ENCODE measurements at regions not wholly inside any gene's neighbourhood (a gene's known extent, or its start where the extent isn't known, plus 50 kb on each side); places are given as distances from the start of the nearest gene placed in this dataset.
A peak's percentile ranks its signal among the peaks of the same experiment; 100 is the strongest.
"Not testable (repeated sequence)": the region's sequence is repeated elsewhere in the genome, so short reads cannot be mapped to it uniquely, and the experiment has no call there.

DNA sequence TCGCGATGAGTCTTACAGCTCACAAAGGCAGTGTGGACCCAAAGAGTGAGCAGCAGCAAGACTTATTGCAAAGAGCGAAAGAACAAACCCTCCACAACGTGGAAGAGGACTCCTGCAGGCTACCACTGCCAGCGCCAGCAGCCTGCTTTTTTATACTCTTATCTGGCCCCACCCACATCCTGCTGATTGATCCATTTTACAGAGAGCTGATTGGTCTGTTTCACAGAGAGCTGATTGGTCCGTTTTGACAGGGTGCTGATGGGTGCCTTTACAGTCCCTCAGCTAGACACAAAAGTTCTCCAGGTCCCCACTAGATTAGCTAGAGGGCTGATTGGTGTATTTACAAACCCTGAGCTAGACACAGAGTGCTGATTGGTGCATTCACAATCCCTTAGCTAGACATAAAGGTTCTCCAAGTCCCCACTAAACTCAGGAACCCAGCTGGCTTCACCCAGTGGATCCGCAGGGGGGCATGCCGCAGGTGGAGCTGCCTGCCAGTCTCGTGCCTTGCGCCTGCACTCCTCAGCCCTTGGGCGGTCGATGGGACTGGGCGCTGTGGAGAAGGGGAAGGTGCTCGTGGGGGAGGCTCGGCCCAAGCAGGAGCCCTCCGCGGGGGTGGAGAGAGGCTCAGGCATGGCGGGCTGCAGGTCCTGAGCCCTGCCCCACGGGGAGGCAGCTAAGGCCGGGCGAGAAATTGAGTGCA lies 75.7 kb downstream of the QDPR start:
- not testable (repeated sequence) for H3K27ac Mint-ChIP-seq; H3K4me1 Mint-ChIP-seq; H3K9me3 Mint-ChIP-seq; H3K4me3 Mint-ChIP-seq; H3K36me3 Mint-ChIP-seq (ENCODE audit: low read depth); ATAC-seq (replicated peaks); H3K27me3 Mint-ChIP-seq

DNA sequence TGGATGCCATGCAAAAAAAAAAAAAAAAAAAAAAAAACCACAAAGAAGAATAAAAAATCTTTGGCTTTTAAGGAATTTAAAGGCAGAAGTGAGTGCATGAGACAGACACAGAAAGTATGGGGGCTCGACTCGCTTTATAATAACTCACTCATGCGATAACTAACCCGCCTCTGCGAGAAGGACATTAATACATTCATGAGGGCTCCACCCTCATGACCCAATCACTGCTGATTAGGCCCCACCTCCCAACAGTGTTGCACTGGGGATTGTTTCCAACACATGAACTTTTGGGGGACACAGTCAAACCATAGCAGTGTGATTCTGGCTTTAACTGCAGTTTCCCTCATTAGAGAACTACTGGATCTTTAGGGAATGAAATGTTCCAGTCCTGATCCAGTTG lies 78.1 kb downstream of the QDPR start:
- no peaks in the 10 kb centered on the region for H3K36me3 Mint-ChIP-seq (ENCODE audit: low read depth)
- no peaks in the 10 kb centered on the region for H3K4me1 Mint-ChIP-seq
- H3K27ac Mint-ChIP-seq, result no peak overlapping the region
- peaks cover 3% of the 10 kb centered on the region for H3K27me3 Mint-ChIP-seq
- no peak overlapping the region for H3K4me3 Mint-ChIP-seq
- no peak for ATAC-seq (replicated peaks)
- H3K9me3 Mint-ChIP-seq, result no peaks in the 10 kb centered on the region

DNA sequence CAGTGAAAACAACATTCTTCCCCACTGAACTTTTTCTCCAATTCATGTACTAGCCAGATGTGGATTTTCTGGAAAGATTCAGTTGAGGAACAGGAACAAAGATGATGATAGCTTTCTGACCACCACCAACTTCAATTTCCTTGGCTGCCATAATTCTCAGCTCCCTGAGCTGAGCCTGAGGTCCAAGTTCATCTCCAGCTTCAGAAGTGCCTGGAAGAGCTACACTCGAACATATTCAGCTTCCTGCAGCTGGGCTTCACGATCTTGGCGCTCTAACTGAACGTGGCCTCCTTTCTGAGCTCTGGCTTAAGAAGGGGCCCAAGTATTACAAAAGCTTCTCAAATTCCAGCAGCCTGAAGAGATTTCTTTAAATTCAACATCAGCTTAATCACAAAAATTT lies 83.9 kb downstream of the QDPR start:
- ATAC-seq (replicated peaks), result no peak
- Mint-ChIP-seq H3K27ac (no peak overlapping the region), H3K36me3 (ENCODE audit: low read depth) (no peaks in the 10 kb centered on the region), H3K4me1 (no peaks in the 10 kb centered on the region), H3K4me3 (no peak overlapping the region), H3K9me3 (no peaks in the 10 kb centered on the region), H3K27me3 (no peaks in the 10 kb centered on the region)

DNA sequence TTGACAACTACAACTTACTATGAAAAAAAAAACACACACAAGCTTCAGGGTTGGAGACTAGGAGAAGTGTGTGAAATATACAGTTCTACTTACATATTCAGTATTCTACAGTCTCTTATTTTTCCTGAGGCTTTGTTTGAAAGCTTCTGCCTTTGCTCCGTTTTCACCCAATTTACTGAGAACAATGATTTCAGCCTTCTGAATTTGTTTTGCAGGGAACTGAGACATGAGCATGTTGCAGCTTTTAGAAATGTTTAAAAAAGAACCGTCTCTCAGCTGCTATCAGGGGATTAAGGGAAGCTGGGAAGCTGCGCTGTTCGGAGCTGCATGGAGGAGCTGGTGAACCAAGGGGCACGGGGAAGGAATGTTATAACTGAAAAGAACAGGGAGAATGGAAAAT lies 85.7 kb downstream of the QDPR start:
- H3K4me3 Mint-ChIP-seq, result no peak overlapping the region
- H3K27ac Mint-ChIP-seq, result no peak overlapping the region
- no peaks in the 10 kb centered on the region for H3K36me3 Mint-ChIP-seq (ENCODE audit: low read depth)
- no peaks in the 10 kb centered on the region for H3K9me3 Mint-ChIP-seq
- H3K4me1 Mint-ChIP-seq, result no peaks in the 10 kb centered on the region
- H3K27me3 Mint-ChIP-seq, result no peaks in the 10 kb centered on the region
- no peak for ATAC-seq (replicated peaks)

DNA sequence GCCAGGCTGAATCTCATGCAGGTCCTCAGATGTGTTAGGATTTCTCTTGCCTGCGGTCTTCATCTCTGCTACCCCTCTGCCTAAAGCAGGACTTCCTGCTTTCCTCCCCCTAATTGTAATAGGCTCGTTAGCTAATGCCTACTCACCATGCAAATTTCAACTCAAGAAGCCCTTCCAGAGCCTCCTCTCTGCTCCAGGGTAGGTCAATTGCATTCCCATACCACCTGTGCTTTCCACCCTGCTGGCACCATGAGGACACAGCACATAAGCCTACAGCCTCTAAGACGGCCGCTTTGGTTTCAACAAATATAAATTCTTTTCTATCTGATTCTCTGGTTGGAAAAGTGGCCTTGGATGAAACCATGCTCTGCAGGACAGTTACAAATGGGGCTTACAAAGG lies 93.9 kb downstream of the QDPR start:
- Mint-ChIP-seq H3K27ac (no peak overlapping the region), H3K4me1 (no peaks in the 10 kb centered on the region), H3K36me3 (ENCODE audit: low read depth) (no peaks in the 10 kb centered on the region), H3K4me3 (no peak overlapping the region), H3K27me3 (peaks cover 15% of the 10 kb centered on the region), H3K9me3 (no peaks in the 10 kb centered on the region)
- no peak for ATAC-seq (replicated peaks)

DNA sequence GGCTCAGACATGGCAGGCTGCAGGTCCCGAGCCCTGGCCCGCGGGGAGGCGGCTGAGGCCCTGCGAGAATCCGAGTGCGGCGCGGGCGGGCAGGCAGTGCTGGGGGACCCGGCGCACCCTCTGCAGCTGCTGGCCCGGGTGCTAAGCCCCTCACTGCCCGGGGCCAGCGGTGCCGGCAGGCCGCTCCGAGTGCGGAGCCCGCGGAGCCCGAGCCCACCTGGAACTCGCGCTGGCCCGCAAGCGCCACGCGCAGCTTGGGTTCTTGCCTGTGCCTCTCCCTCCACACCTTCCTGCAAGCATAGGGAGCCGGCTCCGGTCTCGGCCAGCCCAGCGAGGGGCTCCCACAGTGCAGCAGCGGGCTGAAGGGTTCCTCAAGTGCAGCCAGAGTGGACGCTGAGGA lies 97.5 kb downstream of the QDPR start:
- H3K4me1 Mint-ChIP-seq, result no peaks in the 10 kb centered on the region
- H3K9me3 Mint-ChIP-seq, result no peaks in the 10 kb centered on the region
- H3K4me3 Mint-ChIP-seq, result no peak overlapping the region
- no peak overlapping the region for H3K27ac Mint-ChIP-seq
- no peak for ATAC-seq (replicated peaks)
- no peaks in the 10 kb centered on the region for H3K36me3 Mint-ChIP-seq (ENCODE audit: low read depth)
- peaks cover 11% of the 10 kb centered on the region for H3K27me3 Mint-ChIP-seq

DNA sequence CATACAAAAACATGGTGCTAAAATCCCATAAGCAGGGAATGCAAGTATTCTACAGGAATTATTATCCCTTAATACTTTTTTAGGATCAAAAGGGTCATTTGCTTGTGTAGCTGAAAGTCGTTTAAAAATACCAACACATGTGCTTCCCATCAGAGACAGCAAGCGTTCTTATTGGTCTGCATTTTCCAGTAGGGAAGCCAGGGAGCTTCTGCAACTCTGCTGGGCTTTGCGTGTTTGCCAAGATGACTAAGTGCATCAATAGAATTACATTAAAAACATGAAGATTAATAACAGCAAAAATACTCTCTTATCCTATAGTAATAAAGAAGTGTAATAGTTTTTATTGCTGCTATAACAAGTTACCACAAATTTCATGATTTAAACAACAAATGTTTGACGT lies 111.2 kb downstream of the QDPR start:
- no peaks in the 10 kb centered on the region for H3K4me1 Mint-ChIP-seq

DNA sequence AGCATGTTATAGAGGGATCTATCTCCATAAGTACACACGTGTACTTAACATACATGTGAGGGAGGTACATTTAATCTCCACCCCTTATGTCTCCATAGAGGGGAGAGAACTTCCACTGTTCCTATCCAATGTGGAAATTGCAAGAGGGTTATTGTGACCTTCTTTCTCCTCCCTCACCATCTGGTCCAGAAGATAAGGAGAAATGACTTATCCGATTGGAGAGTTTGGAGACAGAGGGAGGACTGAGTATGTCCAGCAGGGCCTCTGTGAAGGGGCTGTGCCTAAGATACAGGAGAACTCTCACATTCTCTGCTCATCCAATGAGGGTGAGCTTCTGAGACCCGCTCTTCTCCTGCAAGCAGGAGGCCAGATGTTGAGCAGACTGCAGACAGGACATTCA lies 113.1 kb downstream of the QDPR start:
- no peak for ATAC-seq (replicated peaks)
- Mint-ChIP-seq H3K36me3 (ENCODE audit: low read depth) (no peaks in the 10 kb centered on the region), H3K4me3 (no peak overlapping the region), H3K4me1 (no peaks in the 10 kb centered on the region), H3K27ac (no peak overlapping the region), H3K27me3 (peaks cover 4% of the 10 kb centered on the region), H3K9me3 (no peaks in the 10 kb centered on the region)

More for the DNA sequence above, 111.2 kb downstream of the QDPR start:
- Mint-ChIP-seq H3K4me3 (no peak overlapping the region), H3K27me3 (peaks cover 9% of the 10 kb centered on the region), H3K36me3 (ENCODE audit: low read depth) (no peaks in the 10 kb centered on the region), H3K9me3 (no peaks in the 10 kb centered on the region), H3K27ac (no peak overlapping the region)
- ATAC-seq (replicated peaks), result no peak

DNA sequence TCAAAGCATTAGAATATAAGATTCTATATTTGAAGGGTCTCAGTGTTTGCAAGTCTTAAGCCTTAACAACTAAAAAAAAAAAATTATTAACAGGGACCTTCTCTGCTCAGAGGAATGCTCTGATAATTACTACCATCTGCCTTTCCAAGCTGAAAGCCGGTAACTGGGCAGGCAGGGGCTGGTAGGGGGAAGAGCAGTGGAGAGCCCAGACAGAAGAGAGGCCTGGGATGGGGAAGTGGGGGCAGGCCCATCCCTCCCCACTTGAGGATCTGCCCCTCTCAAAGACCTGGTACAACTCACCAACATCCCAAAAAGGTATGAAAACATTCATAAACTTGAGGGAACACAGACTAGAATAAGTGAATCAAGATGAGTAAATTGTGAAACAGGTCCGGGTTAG lies 113.9 kb downstream of the QDPR start:
- H3K9me3 Mint-ChIP-seq, result no peaks in the 10 kb centered on the region
- ATAC-seq (replicated peaks), result no peak
- no peaks in the 10 kb centered on the region for H3K36me3 Mint-ChIP-seq (ENCODE audit: low read depth)
- no peaks in the 10 kb centered on the region for H3K4me1 Mint-ChIP-seq
- H3K27me3 Mint-ChIP-seq, result peaks cover 4% of the 10 kb centered on the region
- H3K4me3 Mint-ChIP-seq, result no peak overlapping the region
- H3K27ac Mint-ChIP-seq, result no peak overlapping the region

DNA sequence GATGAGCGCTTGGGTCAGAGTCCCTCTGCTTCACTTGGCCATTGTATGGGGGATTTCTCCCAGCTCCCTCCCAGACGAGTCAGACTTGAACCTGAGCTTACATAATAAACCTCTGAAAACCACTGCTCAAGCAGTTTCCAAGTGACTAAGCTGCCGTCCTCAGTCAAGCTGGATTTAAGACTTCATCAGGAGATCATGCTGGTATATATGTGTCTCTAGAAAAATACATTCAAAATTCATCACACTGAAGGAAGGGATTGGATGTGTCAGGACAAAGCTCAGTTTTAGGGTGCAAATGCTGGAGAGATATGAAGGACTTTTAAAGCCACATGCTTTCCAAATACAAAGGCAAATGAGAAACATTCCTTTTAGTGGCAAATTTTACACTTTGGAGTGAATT lies 114.3 kb downstream of the QDPR start:
- no peaks in the 10 kb centered on the region for H3K4me1 Mint-ChIP-seq
- no peak overlapping the region for H3K27ac Mint-ChIP-seq
- no peaks in the 10 kb centered on the region for H3K36me3 Mint-ChIP-seq (ENCODE audit: low read depth)
- H3K27me3 Mint-ChIP-seq, result peaks cover 4% of the 10 kb centered on the region
- H3K4me3 Mint-ChIP-seq, result no peak overlapping the region
- no peaks in the 10 kb centered on the region for H3K9me3 Mint-ChIP-seq
- ATAC-seq (replicated peaks), result no peak

DNA sequence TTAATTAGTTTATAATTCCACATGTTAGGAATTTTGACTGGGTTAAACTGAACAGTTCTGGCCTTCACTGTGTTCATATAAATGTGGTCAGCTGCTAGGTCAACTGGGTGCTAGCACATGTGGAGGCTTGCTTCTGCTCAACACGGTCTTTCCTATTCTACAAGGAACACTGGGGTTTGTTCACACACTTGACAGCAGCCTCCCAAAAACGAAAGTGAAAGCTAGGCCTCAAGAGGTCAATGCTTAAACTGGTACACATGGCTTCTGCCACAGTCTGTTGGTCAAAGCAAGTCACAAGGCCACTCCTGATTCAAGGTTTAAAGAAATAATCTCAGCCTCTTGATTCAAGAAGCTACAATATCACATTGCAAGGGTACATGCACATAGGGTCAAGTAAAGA lies 126.5 kb downstream of the QDPR start:
- H3K27ac Mint-ChIP-seq, result peak overlapping the region; percentile 68
- ATAC-seq (replicated peaks), result peak; percentile 78
- H3K4me3 Mint-ChIP-seq, result peak overlapping the region; percentile 69
- H3K36me3 Mint-ChIP-seq (ENCODE audit: low read depth), result no peaks in the 10 kb centered on the region
- H3K9me3 Mint-ChIP-seq, result no peaks in the 10 kb centered on the region
- no peaks in the 10 kb centered on the region for H3K27me3 Mint-ChIP-seq
- H3K4me1 Mint-ChIP-seq, result peaks cover 14% of the 10 kb centered on the region

DNA sequence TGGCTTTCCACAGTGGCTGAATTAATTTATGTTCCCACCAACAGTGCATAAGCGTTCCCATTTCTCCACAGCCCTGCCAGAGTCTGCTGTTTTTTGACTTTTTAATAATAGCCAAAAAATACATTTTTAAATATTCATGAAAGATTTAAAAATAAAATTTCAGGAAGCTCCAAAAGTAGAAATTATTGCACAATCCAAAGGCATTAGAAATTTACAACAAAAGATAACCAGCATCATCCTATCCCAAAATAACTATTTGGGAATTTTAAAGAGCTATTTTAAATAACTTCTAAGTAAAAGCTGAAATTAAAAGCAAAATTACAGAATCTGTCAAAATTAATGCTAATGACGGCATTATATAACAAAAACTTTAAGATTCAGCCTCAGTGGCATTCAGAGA lies 131.5 kb downstream of the QDPR start:
- Mint-ChIP-seq H3K9me3 (no peaks in the 10 kb centered on the region), H3K27ac (no peak overlapping the region), H3K27me3 (no peaks in the 10 kb centered on the region), H3K4me1 (peaks cover 5% of the 10 kb centered on the region), H3K4me3 (no peak overlapping the region), H3K36me3 (ENCODE audit: low read depth) (no peaks in the 10 kb centered on the region)
- no peak for ATAC-seq (replicated peaks)

DNA sequence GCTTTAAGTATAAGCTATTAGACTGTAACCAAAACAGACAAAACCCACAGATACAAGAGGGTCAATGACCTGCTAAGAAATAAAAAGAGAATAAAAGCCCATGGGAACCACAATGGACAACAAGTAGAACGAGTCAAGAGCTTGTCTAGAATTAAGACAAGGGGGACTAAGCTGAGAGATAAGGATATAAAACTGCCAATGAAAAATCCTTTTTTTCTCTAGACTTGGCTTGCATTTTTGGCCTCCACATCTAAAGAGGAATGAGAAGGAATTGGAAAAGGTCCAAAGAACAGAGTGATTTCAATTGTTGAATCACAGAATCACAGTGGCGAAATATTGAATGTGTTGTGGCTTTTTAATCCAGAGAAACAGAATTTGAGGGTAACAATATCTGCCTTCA lies 135.7 kb downstream of the QDPR start:
- no peaks in the 10 kb centered on the region for H3K4me1 Mint-ChIP-seq
- H3K4me3 Mint-ChIP-seq, result no peak overlapping the region
- ATAC-seq (replicated peaks), result no peak
- no peaks in the 10 kb centered on the region for H3K27me3 Mint-ChIP-seq
- no peak overlapping the region for H3K27ac Mint-ChIP-seq
- H3K9me3 Mint-ChIP-seq, result no peaks in the 10 kb centered on the region
- no peaks in the 10 kb centered on the region for H3K36me3 Mint-ChIP-seq (ENCODE audit: low read depth)

DNA sequence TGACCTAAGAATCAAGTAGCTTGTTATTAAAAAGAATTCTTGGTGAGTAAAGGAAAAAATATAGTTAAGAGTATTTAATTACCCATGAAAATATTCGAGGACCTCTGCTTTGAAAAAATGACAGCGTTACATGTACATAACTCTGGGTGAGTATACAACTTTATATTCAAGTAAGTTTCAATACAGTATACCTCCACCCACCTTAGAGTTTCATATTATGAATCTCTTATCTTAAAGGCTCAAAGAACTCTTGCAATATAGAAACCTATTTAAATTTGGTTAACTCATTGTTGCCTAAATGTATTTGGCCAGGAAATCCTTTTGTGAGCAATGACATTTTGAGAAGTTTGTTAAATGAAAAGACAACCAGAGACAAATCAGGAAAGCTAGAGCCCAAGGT lies 138.2 kb downstream of the QDPR start:
- ATAC-seq (replicated peaks), result peak; percentile 29
- no peak overlapping the region for H3K27ac Mint-ChIP-seq
- no peak overlapping the region for H3K4me3 Mint-ChIP-seq
- no peaks in the 10 kb centered on the region for H3K9me3 Mint-ChIP-seq
- H3K36me3 Mint-ChIP-seq (ENCODE audit: low read depth), result no peaks in the 10 kb centered on the region
- no peaks in the 10 kb centered on the region for H3K27me3 Mint-ChIP-seq
- no peaks in the 10 kb centered on the region for H3K4me1 Mint-ChIP-seq

DNA sequence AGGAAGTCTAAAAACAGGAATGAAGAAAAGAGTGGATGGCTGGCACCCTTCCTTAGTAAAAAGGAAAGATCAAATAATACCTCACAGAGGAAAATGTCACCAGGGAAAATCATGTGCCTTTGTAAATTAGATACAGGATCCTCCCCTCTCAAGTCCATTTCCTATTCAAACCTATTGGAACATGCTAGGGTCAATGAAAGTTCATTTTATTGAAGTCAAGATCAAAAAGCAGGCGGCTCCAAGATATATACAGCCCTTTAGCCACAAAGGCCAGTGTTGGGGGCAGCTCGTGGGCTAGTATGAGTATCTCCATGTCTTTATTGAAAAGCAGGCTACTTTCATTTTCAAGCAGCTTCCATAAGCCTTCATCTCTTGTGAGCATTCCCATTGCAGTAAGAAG lies 141.1 kb downstream of the QDPR start:
- ATAC-seq (replicated peaks), result no peak
- no peaks in the 10 kb centered on the region for H3K9me3 Mint-ChIP-seq
- no peak overlapping the region for H3K27ac Mint-ChIP-seq
- no peak overlapping the region for H3K4me3 Mint-ChIP-seq
- no peaks in the 10 kb centered on the region for H3K27me3 Mint-ChIP-seq
- H3K36me3 Mint-ChIP-seq (ENCODE audit: low read depth), result no peaks in the 10 kb centered on the region
- H3K4me1 Mint-ChIP-seq, result no peaks in the 10 kb centered on the region

DNA sequence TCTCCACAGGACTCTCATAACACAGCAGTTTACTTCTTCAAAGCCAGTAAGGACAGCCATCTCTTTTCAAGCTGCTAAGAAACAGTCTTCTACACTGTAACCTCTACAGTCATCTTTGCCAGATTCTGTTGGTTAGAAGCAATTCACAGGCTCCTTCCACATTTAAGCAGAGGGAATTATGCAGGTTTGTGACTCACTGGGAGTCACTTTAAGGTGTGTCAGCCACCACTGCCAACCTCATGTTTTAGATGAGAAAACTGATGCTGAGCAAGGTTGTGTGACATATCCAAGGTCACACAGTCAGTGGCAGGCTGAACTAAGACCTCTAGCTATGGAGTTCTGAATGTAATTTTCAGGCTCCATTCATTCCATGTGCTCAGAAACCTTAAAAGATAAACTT lies 143.5 kb downstream of the QDPR start:
- ATAC-seq (replicated peaks), result peak; percentile 18
- H3K36me3 Mint-ChIP-seq (ENCODE audit: low read depth), result no peaks in the 10 kb centered on the region
- H3K4me3 Mint-ChIP-seq, result no peak overlapping the region
- no peaks in the 10 kb centered on the region for H3K9me3 Mint-ChIP-seq
- H3K27ac Mint-ChIP-seq, result no peak overlapping the region
- H3K4me1 Mint-ChIP-seq, result no peaks in the 10 kb centered on the region
- H3K27me3 Mint-ChIP-seq, result no peaks in the 10 kb centered on the region

All from activated T-helper 17 cell treated with anti-CD3 and anti-CD28 coated beads, Interleukin-2, amount 50 U/mL, for 72 hours (primary cell).